ENCODE measurements at regions not wholly inside any gene's neighbourhood (a gene's known extent, or its start where the extent isn't known, plus 50 kb on each side); places are given as distances from the start of the nearest gene placed in this dataset.

DNA sequence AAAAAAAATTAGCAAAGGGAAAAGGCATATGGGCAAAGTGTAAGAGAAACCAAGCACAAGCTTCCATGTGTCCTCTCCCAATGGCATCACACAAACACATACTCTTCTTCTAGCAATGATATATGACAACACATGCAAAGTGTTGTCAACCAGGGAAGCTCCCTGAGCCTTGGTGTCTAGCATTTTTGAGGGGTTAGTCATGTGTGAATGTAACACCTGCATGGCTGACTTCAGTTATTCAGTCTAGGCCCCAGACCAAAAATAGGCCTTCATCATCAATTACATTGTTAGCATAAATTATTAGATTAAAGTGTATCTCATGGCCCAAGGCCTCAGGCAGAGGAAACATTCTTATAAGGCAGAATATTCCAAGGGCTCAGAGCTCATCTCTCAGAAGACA lies 450.0 kb downstream of the TLE1 start:
- no peak for TF ChIP-seq POLR2A (IDR thresholded peaks at IDR 0.05)
- H3K4me3 ChIP-seq, result no peak overlapping the region
- ATAC-seq (no peak), DNase-seq (no peak)
- no peaks in the 10 kb centered on the region for H3K27me3 ChIP-seq
- H3K4me1 ChIP-seq, result no peaks in the 10 kb centered on the region
- no peaks in the 10 kb centered on the region for H3K9me3 ChIP-seq
- intact Hi-C loops (cut with DNase I), result no loop called here
- H3K27ac ChIP-seq, result no peak overlapping the region
- no peaks in the 10 kb centered on the region for H3K36me3 ChIP-seq (replicated peaks in 1 of 2; ENCODE audit: insufficient read depth in 1 of 2, low read depth in 2 of 2)

DNA sequence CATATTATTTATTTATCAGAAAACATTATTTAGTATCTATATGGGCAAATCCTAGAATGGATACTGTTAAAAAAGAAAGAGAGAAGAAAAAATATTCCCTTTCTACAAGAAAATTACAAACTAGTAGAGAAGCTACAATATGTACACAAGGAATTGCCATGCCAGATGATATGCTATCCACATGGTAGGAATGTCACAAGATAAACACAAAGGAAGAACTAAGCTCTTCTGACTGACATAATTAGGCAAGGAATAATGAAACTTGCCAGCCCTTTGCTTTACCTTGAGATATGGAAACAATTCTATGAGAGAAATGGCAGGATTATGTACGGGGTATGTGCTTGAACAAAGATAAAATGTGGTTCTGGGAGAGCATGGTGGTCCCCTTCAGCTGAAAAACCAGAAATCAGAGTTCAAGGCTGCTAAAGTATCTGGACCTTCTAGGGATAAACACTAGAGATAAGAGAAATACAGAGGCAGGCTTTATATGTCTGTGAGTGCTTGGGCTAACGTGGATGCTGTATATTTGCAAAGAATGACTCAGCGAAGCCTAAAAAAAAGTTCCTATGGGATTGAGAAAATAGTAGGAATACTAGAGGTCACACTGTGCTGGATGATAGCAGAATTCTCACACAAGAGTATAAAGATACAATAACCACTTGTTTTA lies 451.6 kb downstream of the TLE1 start:
- Histone ChIP-seq H3K27me3 (no peaks in the 10 kb centered on the region), H3K27ac (no peak overlapping the region), H3K36me3 (replicated peaks in 1 of 2; ENCODE audit: insufficient read depth in 1 of 2, low read depth in 2 of 2) (no peaks in the 10 kb centered on the region), H3K4me1 (no peaks in the 10 kb centered on the region), H3K9me3 (no peaks in the 10 kb centered on the region), H3K4me3 (no peak overlapping the region)
- TF ChIP-seq, protein P1, sequence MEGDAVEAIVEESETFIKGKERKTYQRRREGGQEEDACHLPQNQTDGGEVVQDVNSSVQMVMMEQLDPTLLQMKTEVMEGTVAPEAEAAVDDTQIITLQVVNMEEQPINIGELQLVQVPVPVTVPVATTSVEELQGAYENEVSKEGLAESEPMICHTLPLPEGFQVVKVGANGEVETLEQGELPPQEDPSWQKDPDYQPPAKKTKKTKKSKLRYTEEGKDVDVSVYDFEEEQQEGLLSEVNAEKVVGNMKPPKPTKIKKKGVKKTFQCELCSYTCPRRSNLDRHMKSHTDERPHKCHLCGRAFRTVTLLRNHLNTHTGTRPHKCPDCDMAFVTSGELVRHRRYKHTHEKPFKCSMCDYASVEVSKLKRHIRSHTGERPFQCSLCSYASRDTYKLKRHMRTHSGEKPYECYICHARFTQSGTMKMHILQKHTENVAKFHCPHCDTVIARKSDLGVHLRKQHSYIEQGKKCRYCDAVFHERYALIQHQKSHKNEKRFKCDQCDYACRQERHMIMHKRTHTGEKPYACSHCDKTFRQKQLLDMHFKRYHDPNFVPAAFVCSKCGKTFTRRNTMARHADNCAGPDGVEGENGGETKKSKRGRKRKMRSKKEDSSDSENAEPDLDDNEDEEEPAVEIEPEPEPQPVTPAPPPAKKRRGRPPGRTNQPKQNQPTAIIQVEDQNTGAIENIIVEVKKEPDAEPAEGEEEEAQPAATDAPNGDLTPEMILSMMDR (IDR thresholded peaks at IDR 0.05), result no peak
- TF ChIP-seq POLR2A (IDR thresholded peaks at IDR 0.05), result no peak
- DNase-seq (no peak), ATAC-seq (no peak)
- WGBS, 2 donors, result 39 to 58% methylated on average over 3 of the region's 3 CpGs
- intact Hi-C loops (cut with DNase I), result no loop called here

DNA sequence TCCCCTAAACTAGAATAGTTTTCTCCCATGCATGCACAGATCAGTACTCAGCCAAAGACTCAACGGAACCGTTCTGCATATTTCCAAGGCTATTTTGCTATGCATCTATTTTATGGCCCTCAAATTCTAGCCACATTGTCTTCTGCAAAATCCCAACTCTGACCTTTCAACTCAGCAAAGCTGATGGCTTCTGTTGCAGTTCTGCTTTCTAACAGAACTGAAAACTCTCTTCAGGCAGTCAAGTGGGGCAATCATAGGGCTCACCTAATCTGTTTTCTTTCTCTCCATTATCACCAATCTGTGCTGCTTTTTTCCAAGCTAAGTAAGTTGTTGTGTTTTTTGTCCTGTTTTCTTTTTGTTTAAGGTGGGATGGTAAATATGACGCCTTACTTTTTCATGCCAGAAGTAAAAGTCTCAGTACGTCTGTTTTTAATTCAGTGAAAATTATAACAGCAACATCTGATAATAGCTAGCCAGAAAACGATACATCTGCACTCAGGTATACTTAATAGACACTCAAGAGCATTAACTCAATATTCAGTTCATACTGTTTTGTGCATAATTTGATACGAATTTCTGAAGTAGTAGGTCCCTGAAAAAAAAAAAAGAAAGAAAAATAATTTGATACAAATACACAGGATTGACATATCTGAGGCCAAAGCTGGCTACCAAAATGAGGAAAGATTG lies 454.3 kb downstream of the TLE1 start:
- no peaks in the 10 kb centered on the region for H3K27me3 ChIP-seq
- TF ChIP-seq, protein P1 (IDR thresholded peaks at IDR 0.05), result no peak
- no peak for TF ChIP-seq POLR2A (IDR thresholded peaks at IDR 0.05)
- intact Hi-C loops (cut with DNase I), result no loop called here
- no peak overlapping the region for H3K27ac ChIP-seq
- H3K36me3 ChIP-seq (replicated peaks in 1 of 2; ENCODE audit: insufficient read depth in 1 of 2, low read depth in 2 of 2), result no peaks in the 10 kb centered on the region
- no peak for DNase-seq
- H3K4me1 ChIP-seq, result no peaks in the 10 kb centered on the region
- 59 to 71% methylated on average over 6 of the region's 6 CpGs for WGBS, 2 donors
- ATAC-seq, result no peak
- no peak overlapping the region for H3K4me3 ChIP-seq
- no peaks in the 10 kb centered on the region for H3K9me3 ChIP-seq

DNA sequence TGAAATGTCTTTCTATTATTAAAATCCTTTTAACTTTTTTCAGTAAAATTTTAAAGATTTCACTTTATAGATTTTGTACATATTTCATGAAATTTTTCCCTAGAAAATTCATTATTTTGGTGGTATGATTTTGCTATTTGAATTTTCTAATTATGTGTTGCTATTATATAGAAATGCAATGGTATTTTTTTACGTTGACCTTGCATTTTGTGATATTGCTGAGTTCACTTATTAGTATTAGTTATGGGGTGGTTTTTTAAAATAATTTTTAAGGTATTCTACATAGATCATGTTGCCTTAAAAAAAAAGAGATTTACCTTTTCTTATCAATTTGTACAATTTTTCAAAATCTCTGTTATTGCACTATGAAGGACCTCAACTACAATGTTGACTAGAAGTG lies 458.3 kb downstream of the TLE1 start:
- no peak for ATAC-seq
- Histone ChIP-seq H3K27ac (no peak overlapping the region), H3K4me3 (no peak overlapping the region), H3K9me3 (no peaks in the 10 kb centered on the region), H3K4me1 (no peaks in the 10 kb centered on the region), H3K36me3 (replicated peaks in 1 of 2; ENCODE audit: insufficient read depth in 1 of 2, low read depth in 2 of 2) (no peaks in the 10 kb centered on the region), H3K27me3 (no peaks in the 10 kb centered on the region)
- intact Hi-C loops (cut with DNase I), result no loop called here
- no peak for DNase-seq
- no peak for TF ChIP-seq POLR2A (IDR thresholded peaks at IDR 0.05)
- TF ChIP-seq, protein P1 (IDR thresholded peaks at IDR 0.05), result no peak
- WGBS, 2 donors, result 0 to 45% methylated on average over 1 of the region's 1 CpG

DNA sequence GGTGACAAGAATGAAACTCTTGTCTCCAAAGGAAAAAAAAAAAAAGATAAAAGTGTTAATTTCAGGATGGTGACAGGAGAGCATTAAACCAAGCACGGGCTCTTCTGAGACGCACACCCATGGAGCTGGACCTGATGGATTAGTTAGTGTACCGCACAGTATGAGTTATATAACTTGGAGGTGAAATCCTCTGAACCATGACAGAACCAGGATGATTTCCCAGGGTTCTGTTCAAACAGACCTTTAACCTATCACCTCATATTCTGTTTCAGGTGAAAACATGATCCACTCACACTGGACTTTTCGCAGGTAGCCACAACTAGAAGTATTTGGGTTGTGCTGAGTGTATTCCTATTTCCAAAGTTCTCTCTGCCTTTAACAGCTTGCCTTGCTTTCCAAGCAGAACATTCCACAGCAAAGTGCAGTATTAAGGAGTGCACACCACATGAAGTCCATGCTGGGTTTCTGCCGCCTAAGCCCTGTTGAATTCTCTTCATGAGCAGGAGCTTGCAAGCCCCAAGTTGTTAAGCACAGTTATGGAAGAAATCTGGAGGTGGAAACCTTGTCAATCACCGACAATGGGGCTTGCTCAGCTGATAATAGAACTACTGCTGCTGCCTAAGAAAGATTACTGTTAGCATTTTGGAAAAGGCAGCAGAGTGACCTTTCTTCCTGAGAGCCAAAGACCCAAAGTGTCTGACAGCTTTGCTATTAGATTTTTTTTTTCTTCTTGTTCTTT lies 461.7 kb downstream of the TLE1 start:
- intact Hi-C loops (cut with DNase I), result no loop called here
- H3K4me3 ChIP-seq, result no peak overlapping the region
- TF ChIP-seq, protein P1 (IDR thresholded peaks at IDR 0.05), result no peak
- TF ChIP-seq POLR2A (IDR thresholded peaks at IDR 0.05), result no peak
- WGBS, 2 donors, result 74 to 80% methylated on average over 6 of the region's 6 CpGs
- H3K27ac ChIP-seq, result no peak overlapping the region
- DNase-seq (no peak), ATAC-seq (no peak)
- no peaks in the 10 kb centered on the region for H3K36me3 ChIP-seq (replicated peaks in 1 of 2; ENCODE audit: insufficient read depth in 1 of 2, low read depth in 2 of 2)
- H3K27me3 ChIP-seq, result no peaks in the 10 kb centered on the region
- no peaks in the 10 kb centered on the region for H3K9me3 ChIP-seq
- H3K4me1 ChIP-seq, result no peaks in the 10 kb centered on the region

Data from body of pancreas (tissue), 4 donors.